Uterus (tissue), 2 donors: ENCODE measurements at regions not wholly inside any gene's neighbourhood (a gene's known extent, or its start where the extent isn't known, plus 50 kb on each side); places are given as distances from the start of the nearest gene placed in this dataset.

Experiments used
- CTCF ChIP-seq, 4 experiments: fragments of 200-600 bp in 2 of 4; fragments of 450-650 bp in 2 of 4; sonication (generic) in 2 of 4; IDR thresholded peaks; one replicate each; pipeline ENCODE4 v1.5.1; 2016 to 2019; ENCODE audit warnings: antibody characterized with exemption in 4 of 4, mild to moderate bottlenecking in 2 of 4, moderate library complexity in 1 of 4
- POLR2A ChIP-seq, 2 donors: fragments of 450-650 bp; IDR thresholded peaks; one replicate each; pipeline ENCODE4 v1.6.1; 2016; ENCODE audit warnings: antibody characterized with exemption in 2 of 2, mild to moderate bottlenecking in 1 of 2, moderate library complexity in 1 of 2

- TF ChIP-seq CTCF (IDR thresholded peaks at IDR 0.05) (no peak), POLR2A (IDR thresholded peaks at IDR 0.05) (no peak)
These were observed 769.0 kb upstream of the SLITRK1 start for GRCh38 chr13:84651288-84651687.
